ENCODE measurements at regions not wholly inside any gene's neighbourhood (a gene's known extent, or its start where the extent isn't known, plus 50 kb on each side); places are given as distances from the start of the nearest gene placed in this dataset.

DNA sequence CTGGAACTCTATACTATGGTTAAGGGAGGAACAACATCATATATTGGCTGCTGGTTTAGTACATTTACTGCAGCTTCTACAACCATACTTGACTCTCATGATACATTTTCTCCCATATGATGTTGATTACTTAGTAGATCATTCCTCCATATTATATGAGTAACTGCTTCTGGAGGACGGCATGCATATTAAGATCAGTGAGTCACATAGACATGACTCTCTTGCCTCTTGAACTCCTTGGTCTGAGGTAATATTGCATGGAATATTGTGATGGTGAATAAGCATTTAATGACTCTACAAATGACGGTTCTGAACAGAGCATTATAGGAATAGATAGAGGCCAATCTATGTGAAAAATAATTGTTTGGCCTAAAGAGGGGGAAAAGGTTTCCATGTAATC, 418.8 kb upstream of the SPHKAP start:
- TF ChIP-seq POLR2A (IDR thresholded peaks at IDR 0.05) = no peak
- TF ChIP-seq, protein P1, sequence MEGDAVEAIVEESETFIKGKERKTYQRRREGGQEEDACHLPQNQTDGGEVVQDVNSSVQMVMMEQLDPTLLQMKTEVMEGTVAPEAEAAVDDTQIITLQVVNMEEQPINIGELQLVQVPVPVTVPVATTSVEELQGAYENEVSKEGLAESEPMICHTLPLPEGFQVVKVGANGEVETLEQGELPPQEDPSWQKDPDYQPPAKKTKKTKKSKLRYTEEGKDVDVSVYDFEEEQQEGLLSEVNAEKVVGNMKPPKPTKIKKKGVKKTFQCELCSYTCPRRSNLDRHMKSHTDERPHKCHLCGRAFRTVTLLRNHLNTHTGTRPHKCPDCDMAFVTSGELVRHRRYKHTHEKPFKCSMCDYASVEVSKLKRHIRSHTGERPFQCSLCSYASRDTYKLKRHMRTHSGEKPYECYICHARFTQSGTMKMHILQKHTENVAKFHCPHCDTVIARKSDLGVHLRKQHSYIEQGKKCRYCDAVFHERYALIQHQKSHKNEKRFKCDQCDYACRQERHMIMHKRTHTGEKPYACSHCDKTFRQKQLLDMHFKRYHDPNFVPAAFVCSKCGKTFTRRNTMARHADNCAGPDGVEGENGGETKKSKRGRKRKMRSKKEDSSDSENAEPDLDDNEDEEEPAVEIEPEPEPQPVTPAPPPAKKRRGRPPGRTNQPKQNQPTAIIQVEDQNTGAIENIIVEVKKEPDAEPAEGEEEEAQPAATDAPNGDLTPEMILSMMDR (IDR thresholded peaks at IDR 0.05) = no peak
